ENCODE measurements at regions not wholly inside any gene's neighbourhood (a gene's known extent, or its start where the extent isn't known, plus 50 kb on each side); places are given as distances from the start of the nearest gene placed in this dataset.

GRCh38 chr7:42763137-42763551, 148.7 kb downstream of the C7orf25 start:
- no peak for TF ChIP-seq CTCF (IDR thresholded peaks at IDR 0.05)
- H3K4me3 Mint-ChIP-seq, result no peak overlapping the region
- H3K36me3 Mint-ChIP-seq (ENCODE audit: low read depth), result no peaks in the 10 kb centered on the region
- peaks cover 9% of the 10 kb centered on the region for H3K27me3 Mint-ChIP-seq
- ChIA-PET CTCF (no interaction called here), POLR2A (no interaction called here)
- peaks cover 3% of the 10 kb centered on the region for H3K9me3 Mint-ChIP-seq
- no peak overlapping the region for H3K27ac Mint-ChIP-seq
- intact Hi-C loops (cut with micrococcal nuclease), result no loop called here
- DNase-seq (no peak), ATAC-seq (ENCODE audit: low read depth) (no peak)
- no peaks in the 10 kb centered on the region for H3K4me1 Mint-ChIP-seq

DNA sequence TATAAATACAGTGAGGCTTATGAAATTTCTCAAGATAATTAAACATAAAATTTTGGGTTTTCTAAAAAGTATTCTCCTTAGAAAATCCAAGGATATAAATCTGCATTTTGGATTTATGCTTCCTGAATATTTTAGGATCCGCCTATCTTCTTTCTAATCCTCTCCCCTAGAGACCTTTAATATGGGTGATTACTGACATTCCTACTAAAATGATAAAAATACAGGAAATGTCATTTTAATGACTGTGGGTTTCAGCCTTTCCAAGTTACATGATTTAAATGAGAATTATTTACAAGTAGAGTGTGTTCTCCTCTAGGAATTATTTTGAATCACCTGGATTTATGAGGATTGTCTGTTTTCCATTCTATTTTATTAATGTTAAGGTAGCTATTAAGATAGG, 150.4 kb downstream of the C7orf25 start:
- H3K27me3 Mint-ChIP-seq, result peaks cover 6% of the 10 kb centered on the region
- H3K4me1 Mint-ChIP-seq, result no peaks in the 10 kb centered on the region
- peaks cover 3% of the 10 kb centered on the region for H3K9me3 Mint-ChIP-seq

DNA sequence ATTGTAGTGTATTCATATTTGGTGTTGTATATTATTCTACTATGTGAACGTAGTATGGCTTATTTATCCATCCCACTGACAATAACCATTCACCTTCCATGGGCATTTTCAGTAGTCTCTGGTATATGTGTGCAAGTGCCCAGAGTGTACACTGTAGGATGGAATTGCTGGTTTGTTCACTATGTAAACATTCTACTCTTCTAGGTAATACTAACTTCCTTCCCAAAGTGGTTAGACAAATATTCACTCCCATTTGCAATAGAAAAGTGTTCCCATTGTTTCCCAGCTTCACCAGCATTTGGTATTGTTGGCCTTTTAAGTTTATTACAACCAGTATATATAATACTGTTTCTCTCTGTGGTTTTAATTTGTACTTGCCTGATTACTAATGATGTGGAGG, 153.7 kb downstream of the C7orf25 start:
- H3K4me3 Mint-ChIP-seq, result no peak overlapping the region
- H3K27ac Mint-ChIP-seq, result no peak overlapping the region
- intact Hi-C loops (cut with micrococcal nuclease), result no loop called here
- no peak for ATAC-seq (ENCODE audit: low read depth)
- peaks cover 2% of the 10 kb centered on the region for H3K27me3 Mint-ChIP-seq
- CTCF ChIA-PET, result no interaction called here
- no peaks in the 10 kb centered on the region for H3K36me3 Mint-ChIP-seq (ENCODE audit: low read depth)
- H3K4me1 Mint-ChIP-seq, result no peaks in the 10 kb centered on the region
- no peak for DNase-seq
- POLR2A ChIA-PET, result no interaction called here
- TF ChIP-seq CTCF (IDR thresholded peaks at IDR 0.05), result no peak
- H3K9me3 Mint-ChIP-seq, result peaks cover 3% of the 10 kb centered on the region

More for the DNA sequence above, 150.4 kb downstream of the C7orf25 start:
- intact Hi-C loops (cut with micrococcal nuclease), result no loop called here
- no peak for TF ChIP-seq CTCF (IDR thresholded peaks at IDR 0.05)
- no peak for ATAC-seq (ENCODE audit: low read depth)
- Mint-ChIP-seq H3K36me3 (ENCODE audit: low read depth) (no peaks in the 10 kb centered on the region), H3K4me3 (no peak overlapping the region), H3K27ac (no peak overlapping the region)
- CTCF ChIA-PET, result no interaction called here
- no peak for DNase-seq
- POLR2A ChIA-PET, result no interaction called here

DNA sequence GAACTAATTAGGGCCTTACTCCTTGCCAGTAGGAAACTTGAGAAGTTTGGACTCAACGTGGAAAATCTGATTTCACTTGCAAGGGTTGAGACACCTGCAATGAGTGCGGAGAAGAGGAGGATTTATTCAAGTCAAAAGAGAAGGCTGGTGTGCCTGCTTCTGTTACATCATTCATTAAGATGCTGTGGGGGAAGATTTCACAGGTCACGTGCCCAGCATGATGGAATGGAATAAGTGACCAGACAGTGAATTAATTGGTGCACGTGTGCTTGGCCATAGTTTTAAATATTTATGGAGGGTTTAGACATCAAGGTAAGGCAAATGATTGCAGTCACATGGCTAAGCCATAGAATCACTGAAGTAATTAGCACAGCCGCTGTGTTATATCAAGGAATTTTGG, 155.0 kb downstream of the C7orf25 start:
- ChIA-PET CTCF (no interaction called here), POLR2A (no interaction called here)
- no peak for DNase-seq
- Mint-ChIP-seq H3K27ac (no peak overlapping the region), H3K9me3 (peaks cover 3% of the 10 kb centered on the region), H3K4me1 (no peaks in the 10 kb centered on the region), H3K4me3 (no peak overlapping the region), H3K27me3 (peaks cover 2% of the 10 kb centered on the region), H3K36me3 (ENCODE audit: low read depth) (no peaks in the 10 kb centered on the region)
- intact Hi-C loops (cut with micrococcal nuclease), result no loop called here
- ATAC-seq (ENCODE audit: low read depth), result no peak
- no peak for TF ChIP-seq CTCF (IDR thresholded peaks at IDR 0.05)

- no peaks in the 10 kb centered on the region for H3K4me1 Mint-ChIP-seq
- TF ChIP-seq CTCF (IDR thresholded peaks at IDR 0.05), result no peak
- intact Hi-C loops (cut with micrococcal nuclease), result no loop called here
- DNase-seq, result no peak
- ChIA-PET POLR2A (no interaction called here), CTCF (no interaction called here)
- H3K27ac Mint-ChIP-seq, result no peak overlapping the region
- H3K27me3 Mint-ChIP-seq, result no peaks in the 10 kb centered on the region
- H3K9me3 Mint-ChIP-seq, result peaks cover 4% of the 10 kb centered on the region
- H3K36me3 Mint-ChIP-seq (ENCODE audit: low read depth), result no peaks in the 10 kb centered on the region
- ATAC-seq (ENCODE audit: low read depth), result no peak
- H3K4me3 Mint-ChIP-seq, result no peak overlapping the region
Observed at GRCh38 chr7:42753811-42754363, 158.0 kb downstream of the C7orf25 start.

All from activated B cell treated with CpG ODN at 0.5 μM for 24 hours (primary cell).